AG09309 (cell line): ENCODE measurements at regions not wholly inside any gene's neighbourhood (a gene's known extent, or its start where the extent isn't known, plus 50 kb on each side); places are given as distances from the start of the nearest gene placed in this dataset.
"Not testable (repeated sequence)": the region's sequence is repeated elsewhere in the genome, so short reads cannot be mapped to it uniquely, and the experiment has no call there.

Source experiments
- DNase-seq: peaks from one replicate; pipeline ENCODE4 v3.0.0-alpha.2; 2010; ENCODE audit warnings: low read depth
- H3K4me3 ChIP-seq: 2 replicates; pipeline ENCODE4 v1.5.1; 2011; ENCODE audit warnings: mild to moderate bottlenecking, low read depth, low read length, moderate library complexity; ENCODE audit not compliant: control insufficient read depth
- TF ChIP-seq, protein P1 (sequence below): IDR thresholded peaks from 2 replicates; pipeline ENCODE4 v1.5.1; 2011; ENCODE audit warnings: mild to moderate bottlenecking, low read depth, low read length, inconsistent platforms; ENCODE audit not compliant: insufficient read depth, control insufficient read depth; ENCODE audit errors: missing control alignments

DNA sequence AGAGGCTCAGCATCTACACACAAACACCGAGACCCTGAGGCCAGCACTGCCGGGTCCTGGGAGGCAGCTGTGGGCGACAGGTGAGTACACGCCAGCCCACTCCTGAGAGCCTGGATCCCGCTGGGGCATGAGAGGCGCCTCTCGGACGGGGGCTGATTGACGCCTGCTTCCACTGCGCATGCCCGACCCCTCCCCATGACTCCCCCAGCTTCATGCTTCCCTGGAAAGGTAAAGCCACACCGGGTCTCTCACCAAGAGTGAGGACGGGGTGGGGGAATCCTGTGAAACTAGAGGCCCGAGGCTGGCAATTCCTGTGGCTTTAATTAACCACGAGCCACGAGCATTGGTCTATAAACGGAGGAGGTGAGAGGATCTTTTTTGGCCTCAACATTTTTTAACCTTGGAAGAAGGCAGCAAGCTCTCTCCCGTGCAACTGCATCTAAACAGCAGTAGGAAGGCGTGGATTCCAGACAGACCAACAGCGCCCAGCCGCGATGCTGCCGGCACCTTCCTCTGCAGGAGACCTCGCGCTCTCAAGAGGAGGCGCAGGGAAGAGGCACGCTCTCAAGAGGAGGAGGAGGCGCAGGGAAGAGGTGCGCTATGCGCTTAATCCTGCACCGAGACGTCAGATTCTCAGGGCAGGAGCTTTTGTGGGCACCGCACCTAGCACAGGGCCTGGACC is 71.8 kb upstream of the METRNL start:
- no peak overlapping the region for H3K4me3 ChIP-seq
- TF ChIP-seq, protein P1, sequence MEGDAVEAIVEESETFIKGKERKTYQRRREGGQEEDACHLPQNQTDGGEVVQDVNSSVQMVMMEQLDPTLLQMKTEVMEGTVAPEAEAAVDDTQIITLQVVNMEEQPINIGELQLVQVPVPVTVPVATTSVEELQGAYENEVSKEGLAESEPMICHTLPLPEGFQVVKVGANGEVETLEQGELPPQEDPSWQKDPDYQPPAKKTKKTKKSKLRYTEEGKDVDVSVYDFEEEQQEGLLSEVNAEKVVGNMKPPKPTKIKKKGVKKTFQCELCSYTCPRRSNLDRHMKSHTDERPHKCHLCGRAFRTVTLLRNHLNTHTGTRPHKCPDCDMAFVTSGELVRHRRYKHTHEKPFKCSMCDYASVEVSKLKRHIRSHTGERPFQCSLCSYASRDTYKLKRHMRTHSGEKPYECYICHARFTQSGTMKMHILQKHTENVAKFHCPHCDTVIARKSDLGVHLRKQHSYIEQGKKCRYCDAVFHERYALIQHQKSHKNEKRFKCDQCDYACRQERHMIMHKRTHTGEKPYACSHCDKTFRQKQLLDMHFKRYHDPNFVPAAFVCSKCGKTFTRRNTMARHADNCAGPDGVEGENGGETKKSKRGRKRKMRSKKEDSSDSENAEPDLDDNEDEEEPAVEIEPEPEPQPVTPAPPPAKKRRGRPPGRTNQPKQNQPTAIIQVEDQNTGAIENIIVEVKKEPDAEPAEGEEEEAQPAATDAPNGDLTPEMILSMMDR: no peak
- no peak for DNase-seq

DNA sequence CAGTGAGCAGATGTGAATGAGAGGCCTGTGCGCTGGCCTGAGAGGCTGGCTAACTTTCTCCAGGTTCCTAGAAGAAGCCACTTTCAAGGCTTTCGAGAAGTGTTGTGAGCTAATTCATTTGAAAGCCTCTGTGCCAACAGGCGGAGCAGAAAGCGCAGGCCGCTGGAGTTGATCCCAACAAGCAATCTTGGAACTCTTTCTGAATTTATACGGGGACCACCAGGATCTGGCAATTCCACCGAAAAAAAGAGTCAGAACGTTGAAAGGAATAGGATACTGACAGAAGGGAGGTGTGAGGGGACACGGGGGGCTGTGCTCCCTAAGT is 71.3 kb upstream of the METRNL start:
- H3K4me3 ChIP-seq: no peak overlapping the region
- TF ChIP-seq, protein P1: no peak
- no peak for DNase-seq

DNA sequence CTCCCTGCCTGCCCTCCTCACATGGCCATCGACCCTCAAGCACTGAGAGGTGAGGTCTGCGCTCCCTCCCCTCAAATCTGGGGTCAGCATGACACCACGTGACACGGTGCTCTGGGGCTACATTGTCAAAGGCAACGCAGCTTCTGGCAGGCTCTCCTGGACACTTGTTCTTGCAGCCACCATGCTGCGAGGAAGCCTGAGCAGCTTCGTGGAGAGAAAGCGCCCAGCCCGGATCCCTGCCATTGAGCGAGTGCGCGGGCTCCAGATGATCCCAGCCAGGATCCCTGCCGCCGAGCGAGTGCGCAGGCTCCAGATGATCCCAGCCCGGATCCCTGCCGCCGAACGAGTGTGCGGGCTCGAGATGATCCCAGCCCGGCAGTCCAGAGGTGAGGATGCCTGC is 70.9 kb upstream of the METRNL start:
- TF ChIP-seq, protein P1: no peak
- no peak overlapping the region for H3K4me3 ChIP-seq
- DNase-seq: no peak

DNA sequence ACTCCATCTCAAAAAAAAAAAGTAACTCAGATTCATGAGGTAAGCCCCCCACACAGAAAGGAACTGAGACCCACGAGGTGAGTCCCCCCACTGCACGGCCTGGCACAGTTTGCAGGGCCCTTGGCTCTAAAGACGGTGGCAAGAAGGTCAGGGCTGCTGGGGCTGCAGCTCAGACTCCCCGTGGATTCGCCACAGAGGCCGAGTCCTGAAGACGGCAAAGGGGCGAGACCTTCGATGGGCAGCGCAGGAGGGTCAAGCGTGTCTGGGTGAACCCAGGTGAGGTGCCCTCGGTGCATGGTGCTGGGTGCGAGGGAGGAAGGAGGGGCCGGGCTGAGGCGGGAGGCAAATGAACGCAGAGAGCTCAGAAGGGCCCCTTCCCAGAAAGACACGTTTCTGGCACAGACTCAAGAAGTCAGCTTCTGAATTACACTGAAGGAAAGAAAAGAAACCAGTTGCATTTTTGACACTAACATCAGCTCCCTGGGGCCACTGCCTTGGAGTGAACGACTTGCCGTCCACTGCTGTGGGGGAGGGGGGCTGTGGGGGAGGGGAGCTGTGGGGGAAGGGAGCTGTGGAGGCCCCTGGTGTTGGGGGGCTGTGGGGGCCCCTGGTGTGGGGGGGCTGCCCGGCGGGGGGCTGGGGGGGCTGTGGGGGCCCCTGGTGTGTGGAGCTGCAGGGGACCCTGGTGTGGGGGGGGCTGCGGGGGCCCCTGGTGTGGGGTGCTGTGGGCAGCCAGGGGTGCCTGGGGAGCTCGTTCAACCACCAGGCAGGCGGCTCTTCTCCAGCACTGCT is 69.8 kb upstream of the METRNL start:
- DNase-seq: no peak
- TF ChIP-seq, protein P1: no peak
- H3K4me3 ChIP-seq: no peak overlapping the region

DNA sequence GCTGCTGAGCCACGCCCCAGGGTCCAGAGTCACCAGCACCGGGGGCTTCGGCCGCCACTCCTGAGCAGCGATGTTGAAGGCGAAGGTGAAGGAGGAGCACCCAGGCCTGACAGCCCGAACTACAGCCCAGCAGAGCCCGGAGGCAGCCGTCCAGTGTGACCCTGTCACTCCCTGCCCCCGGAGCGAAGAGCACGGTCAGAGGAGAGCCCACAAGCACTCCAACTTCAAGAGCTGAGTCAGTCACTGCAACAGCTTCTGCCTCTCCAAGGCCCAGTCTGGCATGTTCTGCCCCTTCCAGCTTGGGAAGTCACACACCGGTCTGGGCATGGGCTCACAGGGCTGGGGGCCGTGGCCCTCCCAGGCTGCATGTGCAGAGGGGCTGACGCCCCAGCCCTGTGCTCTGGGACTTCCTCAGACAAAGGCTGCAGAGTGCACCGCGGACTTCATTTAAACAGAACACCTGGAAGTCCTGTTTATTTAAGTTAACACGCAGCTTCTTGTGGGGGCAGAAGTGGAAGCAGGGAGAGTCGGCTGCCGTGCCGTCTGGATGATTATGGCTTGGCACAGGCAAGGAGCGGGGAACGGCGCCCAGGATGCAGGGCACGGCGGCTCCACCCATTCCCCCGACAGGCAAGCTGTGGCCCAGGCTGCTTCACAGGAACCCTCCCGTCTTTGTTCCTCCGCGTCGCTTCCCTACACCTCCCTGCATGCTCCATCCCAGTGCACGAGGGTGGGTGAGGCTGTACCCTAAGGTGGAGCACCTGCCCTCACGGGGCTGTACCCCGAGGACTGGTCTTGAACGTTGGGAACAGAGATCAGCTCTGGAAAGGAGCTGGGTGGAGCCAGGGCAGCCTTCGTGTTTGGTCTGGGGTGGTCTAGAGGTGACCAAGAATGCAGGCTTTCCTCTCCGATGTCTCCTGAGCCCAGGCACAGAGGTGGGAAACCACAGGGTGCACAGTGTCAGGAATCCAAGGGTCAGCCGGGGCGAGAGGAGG is 68.9 kb upstream of the METRNL start:
- no peak overlapping the region for H3K4me3 ChIP-seq
- TF ChIP-seq, protein P1: no peak
- no peak for DNase-seq

DNA sequence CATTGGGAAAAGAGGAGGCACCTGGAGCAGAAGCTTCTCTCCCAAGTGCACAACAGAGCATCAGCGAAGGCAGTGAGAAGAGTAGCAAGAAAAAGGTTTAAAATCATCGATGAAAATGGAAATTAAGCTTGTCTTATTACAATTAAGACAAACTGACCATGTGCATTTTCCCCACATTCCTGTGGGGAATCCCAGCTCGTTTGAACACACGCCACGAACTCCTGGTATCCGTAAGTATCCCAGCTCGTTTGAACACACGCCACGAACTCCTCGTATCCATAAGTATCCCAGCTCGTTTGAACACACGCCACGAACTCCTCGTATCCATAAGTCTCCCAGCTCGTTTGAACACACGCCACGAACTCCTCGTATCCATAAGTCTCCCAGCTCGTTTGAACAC is 67.7 kb upstream of the METRNL start:
- not testable (repeated sequence) for H3K4me3 ChIP-seq, DNase-seq

DNA sequence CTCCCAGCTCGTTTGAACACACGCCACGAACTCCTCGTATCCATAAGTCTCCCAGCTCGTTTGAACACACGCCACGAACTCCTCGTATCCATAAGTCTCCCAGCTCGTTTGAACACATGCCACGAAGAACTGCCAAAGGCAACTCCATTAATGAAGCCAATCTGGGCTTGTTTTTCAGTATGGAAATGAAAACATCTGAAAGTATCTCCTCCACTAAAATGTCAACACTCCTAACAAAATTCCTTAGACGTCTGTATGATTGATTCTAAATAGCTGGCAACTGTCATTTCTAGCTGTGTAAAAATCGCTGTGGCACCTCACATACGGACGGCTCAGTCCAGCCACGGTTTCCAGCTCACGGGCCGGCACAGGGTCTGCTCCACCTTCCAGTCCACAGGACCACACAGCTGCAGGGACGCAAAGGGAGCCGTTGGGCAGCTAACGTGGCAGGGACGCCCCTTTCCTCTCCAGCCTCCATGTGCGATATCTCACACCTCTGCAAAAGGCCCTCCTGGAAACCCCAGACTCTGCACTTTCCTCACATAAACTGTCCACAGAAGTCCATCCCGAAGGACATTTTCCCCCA is 67.1 kb upstream of the METRNL start:
- no peak for DNase-seq
- H3K4me3 ChIP-seq: peak overlapping the region; percentile 8; the same call in 1 of the 2 replicates
- TF ChIP-seq, protein P1: no peak
